Naive B cell (primary cell): ENCODE measurements at regions not wholly inside any gene's neighbourhood (a gene's known extent, or its start where the extent isn't known, plus 50 kb on each side); places are given as distances from the start of the nearest gene placed in this dataset.

Experiments used
- ATAC-seq, 2 donors: fragments of 150-1000 bp; cut with Tn5 transposase; 2 replicates each; pipeline ENCODE4 v1.10.0; 2021; ENCODE audit warnings: low read depth in 2 of 2, mild to moderate bottlenecking in 2 of 2, moderate library complexity in 2 of 2
- DNase-seq: peaks from one replicate; pipeline ENCODE4 v3.0.0; 2022
- H3K27ac Mint-ChIP-seq, 6 donors: one replicate each; pipeline ENCODE4 v1.8.0; 2020 to 2022; ENCODE audit warnings: mild to moderate bottlenecking in 6 of 6, mixed read lengths in 6 of 6, moderate library complexity in 5 of 6, inconsistent platforms in 2 of 6
- H3K27me3 Mint-ChIP-seq, 3 donors: one replicate each; pipeline ENCODE4 v1.8.0; 2021 to 2022; ENCODE audit warnings: mixed read lengths in 3 of 3, mild to moderate bottlenecking in 1 of 3
- H3K36me3 Mint-ChIP-seq, 2 donors: one replicate each; pipeline ENCODE4 v1.8.0; 2020 to 2022; ENCODE audit warnings: mixed read lengths in 2 of 2, inconsistent platforms in 1 of 2, mild to moderate bottlenecking in 1 of 2
- H3K4me1 Mint-ChIP-seq, 3 donors: one replicate each; pipeline ENCODE4 v1.8.0; 2020 to 2022; ENCODE audit warnings: mixed read lengths in 3 of 3, inconsistent platforms in 1 of 3, mild to moderate bottlenecking in 1 of 3, moderate library complexity in 1 of 3
- H3K4me3 Mint-ChIP-seq, 8 donors: one replicate each; pipeline ENCODE4 v1.8.0; 2020 to 2022; ENCODE audit warnings: mild to moderate bottlenecking in 8 of 8, mixed read lengths in 8 of 8, moderate library complexity in 8 of 8, inconsistent platforms in 2 of 8
- H3K9me3 Mint-ChIP-seq, 7 donors: one replicate each; pipeline ENCODE4 v1.8.0; 2020 to 2022; ENCODE audit warnings: mixed read lengths in 7 of 7, mild to moderate bottlenecking in 5 of 7, inconsistent platforms in 2 of 7, moderate library complexity in 1 of 7

DNA sequence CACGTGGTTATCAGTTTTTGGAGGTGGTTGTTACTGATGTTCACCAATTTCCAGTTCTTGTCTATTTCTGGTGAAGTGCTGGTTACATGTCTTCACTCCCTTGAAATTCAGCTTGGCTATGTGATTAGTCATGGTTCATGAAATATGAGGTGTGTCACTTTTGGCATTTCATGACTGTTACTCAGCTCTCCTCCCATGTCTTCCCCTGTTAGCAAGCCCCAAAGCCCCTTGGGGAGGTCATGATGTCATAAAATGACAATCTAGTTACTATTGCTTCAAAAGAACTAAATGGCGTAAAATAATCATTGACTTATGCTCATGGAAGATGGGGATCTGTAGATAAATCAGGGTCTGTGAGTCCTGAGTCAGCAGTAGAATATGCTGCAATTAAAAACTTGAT, 425.1 kb downstream of the SETD4 start:
- peaks cover 5 to 16% (median 13%) of the 10 kb centered on the region in 3 donors for H3K27me3 Mint-ChIP-seq
- no peak for DNase-seq
- H3K4me3 Mint-ChIP-seq = no peak overlapping the region
- no peaks in the 10 kb centered on the region for H3K4me1 Mint-ChIP-seq
- peaks cover 0 to 2% (median 0%) of the 10 kb centered on the region in 7 donors for H3K9me3 Mint-ChIP-seq
- no peak for ATAC-seq
- H3K36me3 Mint-ChIP-seq = no peaks in the 10 kb centered on the region
- no peak overlapping the region for H3K27ac Mint-ChIP-seq

DNA sequence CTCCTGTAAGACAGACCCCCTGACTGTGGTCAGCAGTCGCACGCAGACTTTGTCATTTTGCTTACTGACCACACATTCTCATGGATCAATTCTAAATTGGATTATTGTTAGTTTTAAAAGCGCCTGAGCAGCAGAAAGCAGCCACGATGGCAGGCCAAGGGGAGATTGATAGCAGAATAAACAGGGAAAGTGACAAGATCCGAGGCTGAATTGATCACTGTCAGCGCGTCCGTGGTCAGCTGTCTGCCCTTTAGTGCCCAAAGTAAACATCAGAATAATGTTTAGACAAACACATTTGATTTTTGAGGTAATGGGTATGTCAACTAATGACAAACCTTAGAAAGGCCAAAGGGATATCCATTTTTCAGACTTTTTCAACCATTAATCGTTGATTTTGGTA, 426.8 kb downstream of the SETD4 start:
- no peak for DNase-seq
- no peak for ATAC-seq
- Mint-ChIP-seq H3K27me3 (peaks cover 3 to 23% (median 18%) of the 10 kb centered on the region in 3 donors), H3K27ac (no peak overlapping the region), H3K4me3 (no peak overlapping the region), H3K4me1 (no peaks in the 10 kb centered on the region), H3K9me3 (no peaks in the 10 kb centered on the region), H3K36me3 (no peaks in the 10 kb centered on the region)

DNA sequence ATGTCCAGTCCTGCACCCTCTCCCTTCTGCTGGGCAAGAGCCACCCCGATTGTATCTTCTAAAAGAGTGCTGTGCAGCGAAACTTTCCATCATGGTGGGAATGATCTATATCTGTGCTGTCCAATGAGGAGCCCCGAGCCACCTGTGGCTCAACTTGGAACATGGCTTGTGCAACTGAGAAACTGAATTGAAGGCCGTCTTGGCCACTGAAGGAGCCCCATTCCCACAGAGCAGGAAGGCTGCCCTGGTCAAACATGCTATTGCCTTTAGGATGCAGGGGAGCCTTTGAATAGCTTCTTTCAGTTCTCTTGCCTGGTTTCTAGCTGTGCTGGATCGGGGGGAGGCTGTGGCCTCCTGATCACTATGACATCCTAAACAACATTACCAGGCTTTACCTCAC, 427.6 kb downstream of the SETD4 start:
- no peaks in the 10 kb centered on the region for H3K9me3 Mint-ChIP-seq
- H3K27me3 Mint-ChIP-seq = peaks cover 8 to 27% (median 18%) of the 10 kb centered on the region in 3 donors
- H3K4me3 Mint-ChIP-seq = no peak overlapping the region
- no peak overlapping the region for H3K27ac Mint-ChIP-seq
- DNase-seq (no peak), ATAC-seq (no peak)
- H3K4me1 Mint-ChIP-seq = no peaks in the 10 kb centered on the region
- no peaks in the 10 kb centered on the region for H3K36me3 Mint-ChIP-seq

DNA sequence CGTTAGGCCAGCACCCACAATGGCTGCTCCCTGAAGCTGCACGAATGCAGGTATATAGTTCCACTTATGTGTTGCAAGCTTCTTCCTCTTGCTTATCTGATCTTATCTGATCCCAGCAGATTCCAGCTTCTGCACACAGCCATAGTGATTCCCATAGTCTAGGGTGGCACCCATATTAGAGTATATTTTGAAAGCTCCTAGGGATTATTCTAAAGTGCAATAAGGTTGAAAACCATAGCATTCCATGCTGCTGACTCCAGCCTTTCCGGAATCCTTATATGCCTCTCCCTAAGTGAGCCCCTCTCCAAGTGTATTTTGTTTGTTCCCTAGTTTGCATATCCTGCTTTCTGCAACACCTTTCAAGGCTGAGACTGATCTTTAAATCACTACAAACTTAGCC, 432.0 kb downstream of the SETD4 start:
- no peaks in the 10 kb centered on the region for H3K4me1 Mint-ChIP-seq
- ATAC-seq (no peak), DNase-seq (no peak)
- no peak overlapping the region for H3K4me3 Mint-ChIP-seq
- H3K9me3 Mint-ChIP-seq = peaks cover 0 to 3% (median 0%) of the 10 kb centered on the region in 7 donors
- H3K27ac Mint-ChIP-seq = no peak overlapping the region
- no peaks in the 10 kb centered on the region for H3K36me3 Mint-ChIP-seq
- H3K27me3 Mint-ChIP-seq = peaks cover 10 to 29% (median 25%) of the 10 kb centered on the region in 3 donors

DNA sequence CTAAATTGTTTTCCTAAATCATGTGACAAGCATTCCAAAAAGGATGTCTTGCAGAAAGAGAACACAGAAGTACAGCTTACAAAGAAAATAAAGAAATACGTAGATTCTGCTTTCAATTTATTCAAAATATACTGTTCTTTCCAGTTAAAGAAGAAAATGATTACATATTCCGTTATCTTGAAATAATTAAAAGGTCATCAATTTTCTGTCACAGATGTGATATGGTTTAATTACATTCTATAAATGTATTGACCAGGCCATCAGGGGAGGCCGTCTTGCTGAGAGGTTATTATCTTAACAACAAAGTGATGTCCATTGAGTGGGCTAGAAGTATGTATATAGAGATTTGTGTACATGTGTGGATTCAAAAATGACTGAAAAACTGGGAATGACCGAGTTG, 432.9 kb downstream of the SETD4 start:
- no peak for ATAC-seq
- Mint-ChIP-seq H3K9me3 (peaks cover 0 to 3% (median 0%) of the 10 kb centered on the region in 7 donors), H3K4me3 (no peak overlapping the region)

DNA sequence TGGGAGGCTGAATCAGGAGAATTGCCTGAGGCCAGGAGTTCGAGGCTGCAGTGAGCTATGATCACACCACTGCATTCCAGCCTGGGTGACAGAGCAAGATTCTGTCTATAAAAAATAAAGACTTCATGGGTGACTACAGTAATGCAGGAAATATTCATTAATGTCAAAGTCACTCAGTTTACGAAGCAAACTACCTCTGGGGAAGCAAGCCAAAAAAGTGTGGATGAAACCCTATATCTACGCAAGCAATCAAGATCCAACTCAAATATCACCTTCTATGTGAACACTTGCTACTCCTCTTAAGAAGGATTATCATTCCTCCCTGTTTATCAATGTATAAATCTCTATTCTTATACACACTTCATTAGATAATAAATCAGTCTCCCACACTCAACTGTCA, 434.8 kb downstream of the SETD4 start:
- H3K4me1 Mint-ChIP-seq = no peaks in the 10 kb centered on the region
- DNase-seq (no peak), ATAC-seq (no peak)
- H3K36me3 Mint-ChIP-seq = no peaks in the 10 kb centered on the region
- peaks cover 0 to 9% (median 2%) of the 10 kb centered on the region in 7 donors for H3K9me3 Mint-ChIP-seq
- no peak overlapping the region for H3K4me3 Mint-ChIP-seq
- H3K27ac Mint-ChIP-seq = no peak overlapping the region
- peaks cover 10 to 33% (median 29%) of the 10 kb centered on the region in 3 donors for H3K27me3 Mint-ChIP-seq

More for the DNA sequence above, 432.9 kb downstream of the SETD4 start:
- DNase-seq = no peak
- no peaks in the 10 kb centered on the region for H3K36me3 Mint-ChIP-seq
- no peak overlapping the region for H3K27ac Mint-ChIP-seq
- H3K27me3 Mint-ChIP-seq = peaks cover 10 to 33% (median 29%) of the 10 kb centered on the region in 3 donors
- no peaks in the 10 kb centered on the region for H3K4me1 Mint-ChIP-seq

DNA sequence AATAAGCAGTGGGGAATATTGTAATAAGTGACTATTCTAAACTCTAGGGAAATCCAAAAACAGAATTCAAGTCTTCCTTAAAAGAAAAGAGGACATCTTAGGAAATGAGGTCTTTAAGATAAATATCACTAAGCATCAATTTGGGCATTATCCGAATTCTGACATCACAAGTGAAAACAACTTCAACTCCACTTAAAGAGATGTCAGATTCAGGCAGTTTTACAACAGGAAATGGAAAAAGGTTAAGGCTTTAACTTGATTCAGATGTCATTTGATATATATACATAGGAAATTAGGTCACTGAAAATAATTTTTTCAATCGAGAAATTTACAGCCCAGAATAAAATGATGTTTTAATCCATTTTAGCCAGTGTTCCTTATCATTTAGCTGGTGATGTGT, 435.4 kb downstream of the SETD4 start:
- Mint-ChIP-seq H3K4me1 (no peaks in the 10 kb centered on the region), H3K4me3 (no peak overlapping the region), H3K27me3 (peaks cover 10 to 33% (median 29%) of the 10 kb centered on the region in 3 donors), H3K27ac (no peak overlapping the region), H3K9me3 (peaks cover 0 to 11% (median 2%) of the 10 kb centered on the region in 7 donors), H3K36me3 (no peaks in the 10 kb centered on the region)
- ATAC-seq (no peak), DNase-seq (no peak)

DNA sequence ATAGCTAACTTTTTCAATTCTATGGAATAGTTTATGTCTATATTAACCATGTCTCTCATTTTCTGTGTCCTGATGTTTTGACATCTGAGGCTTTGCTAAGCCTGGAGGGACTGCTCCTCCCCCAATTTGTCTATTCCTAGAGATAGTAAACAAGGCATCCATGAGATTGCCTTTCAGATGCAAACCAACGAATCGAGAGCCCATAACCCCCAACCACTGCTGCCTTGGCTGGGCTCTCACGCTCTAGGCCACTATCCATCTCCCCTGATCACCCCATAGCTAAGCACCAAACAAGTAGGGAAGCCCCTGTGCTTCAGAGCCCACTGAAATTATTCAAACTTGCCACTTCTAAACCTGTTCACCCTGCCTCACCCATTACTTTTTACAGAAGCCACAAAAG, 437.7 kb downstream of the SETD4 start:
- Mint-ChIP-seq H3K36me3 (no peaks in the 10 kb centered on the region), H3K4me1 (no peaks in the 10 kb centered on the region), H3K9me3 (peaks cover 0 to 11% (median 2%) of the 10 kb centered on the region in 7 donors), H3K27ac (no peak overlapping the region), H3K27me3 (peaks cover 14 to 28% (median 19%) of the 10 kb centered on the region in 3 donors), H3K4me3 (no peak overlapping the region)
- DNase-seq (no peak), ATAC-seq (no peak)

DNA sequence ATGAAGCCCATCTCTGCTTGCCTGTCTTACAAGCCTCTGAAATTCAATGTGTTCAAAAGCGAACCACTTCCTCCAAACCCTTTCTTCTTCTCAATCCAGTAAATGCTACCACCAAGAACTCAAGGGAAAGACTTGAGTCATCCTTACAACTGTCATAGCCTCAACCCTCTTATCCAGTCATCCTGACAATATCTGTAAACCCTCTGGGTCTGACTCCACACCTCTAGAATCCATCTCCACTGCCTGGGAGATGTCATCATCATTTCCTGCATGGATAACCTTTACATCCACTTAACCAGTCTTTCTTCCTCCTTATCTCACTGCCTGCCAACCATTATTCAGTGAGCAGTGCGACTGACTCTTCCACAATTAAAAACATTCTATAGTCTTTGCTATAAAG, 441.1 kb downstream of the SETD4 start:
- Mint-ChIP-seq H3K27ac (peak overlapping the region in 1 of 6 donors; percentile 46), H3K4me3 (no peak overlapping the region), H3K9me3 (peaks cover 0 to 11% (median 2%) of the 10 kb centered on the region in 7 donors), H3K36me3 (no peaks in the 10 kb centered on the region), H3K27me3 (peaks cover 14 to 23% (median 19%) of the 10 kb centered on the region in 3 donors), H3K4me1 (no peaks in the 10 kb centered on the region)
- DNase-seq (no peak), ATAC-seq (no peak)

DNA sequence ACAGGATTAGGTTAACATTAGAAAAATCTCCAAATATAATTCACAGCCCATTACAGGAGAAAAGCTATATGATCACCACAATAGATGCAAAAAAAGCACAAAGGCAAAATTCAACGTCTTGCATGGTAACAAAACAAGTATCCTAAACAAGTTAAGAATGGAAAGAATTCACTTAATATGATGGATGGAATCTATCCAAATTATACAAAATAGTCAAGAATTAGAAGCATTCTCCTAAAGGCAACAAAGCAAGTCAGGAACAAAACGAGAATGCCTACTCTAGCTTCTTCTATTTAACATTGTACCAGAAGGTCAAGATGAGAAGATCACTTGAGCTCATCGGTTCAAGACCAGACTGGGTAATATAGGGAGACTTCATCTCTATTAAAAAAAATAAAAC, 442.8 kb downstream of the SETD4 start:
- Mint-ChIP-seq H3K27ac (no peak overlapping the region), H3K27me3 (peaks cover 8 to 10% (median 8%) of the 10 kb centered on the region in 3 donors)
- no peak for ATAC-seq

DNA sequence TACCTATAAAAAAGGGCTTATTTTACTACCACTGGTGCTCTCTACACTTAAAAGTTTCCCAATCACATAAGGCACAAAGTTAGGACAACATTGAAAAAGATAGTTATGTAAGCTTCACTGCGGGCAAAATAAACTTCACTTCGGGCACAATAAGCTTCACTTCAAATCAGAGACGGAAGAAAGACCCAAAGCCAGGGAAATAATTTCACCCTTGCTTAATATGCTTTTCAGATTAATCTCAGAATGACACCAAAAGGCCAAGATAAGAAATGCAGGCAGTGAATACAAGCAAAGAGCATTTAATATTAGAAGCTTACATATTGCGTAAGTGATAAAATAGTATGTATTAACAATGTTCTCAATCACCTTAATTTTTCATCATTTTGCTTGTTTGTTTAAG, 444.2 kb downstream of the SETD4 start:
- DNase-seq (peak; percentile 1), ATAC-seq (no peak)
- H3K4me1 Mint-ChIP-seq = peaks cover 0 to 3% (median 0%) of the 10 kb centered on the region in 3 donors
- peaks cover 7 to 19% (median 8%) of the 10 kb centered on the region in 3 donors for H3K27me3 Mint-ChIP-seq
- H3K4me3 Mint-ChIP-seq = no peak overlapping the region
- no peaks in the 10 kb centered on the region for H3K36me3 Mint-ChIP-seq
- no peak overlapping the region for H3K27ac Mint-ChIP-seq
- H3K9me3 Mint-ChIP-seq = peaks cover 0 to 7% (median 0%) of the 10 kb centered on the region in 7 donors

More for the DNA sequence above, 442.8 kb downstream of the SETD4 start:
- H3K4me3 Mint-ChIP-seq = no peak overlapping the region
- DNase-seq = no peak
- no peaks in the 10 kb centered on the region for H3K36me3 Mint-ChIP-seq
- peaks cover 0 to 11% (median 0%) of the 10 kb centered on the region in 7 donors for H3K9me3 Mint-ChIP-seq
- peaks cover 0 to 3% (median 0%) of the 10 kb centered on the region in 3 donors for H3K4me1 Mint-ChIP-seq

DNA sequence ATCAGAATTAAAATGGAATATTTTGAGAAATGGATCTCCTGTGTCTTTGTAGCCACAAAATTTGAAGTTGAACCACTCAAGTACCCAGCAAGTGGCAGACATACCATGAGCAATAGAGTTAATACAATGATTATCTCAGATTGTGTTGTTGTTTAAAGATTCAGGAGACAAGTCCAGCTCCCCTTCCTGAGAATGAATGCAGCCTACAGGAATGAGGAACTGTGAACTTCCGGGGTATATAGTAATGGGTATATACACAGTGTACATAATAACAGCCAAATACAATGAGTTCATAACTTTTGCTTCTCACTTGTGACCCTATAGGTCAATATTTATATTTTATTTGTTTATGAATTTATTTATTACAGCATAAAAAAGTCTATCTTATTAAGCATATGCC, 445.0 kb downstream of the SETD4 start:
- H3K4me3 Mint-ChIP-seq = no peak overlapping the region
- peaks cover 7 to 19% (median 8%) of the 10 kb centered on the region in 3 donors for H3K27me3 Mint-ChIP-seq
- DNase-seq (no peak), ATAC-seq (no peak)
- peaks cover 0 to 3% (median 0%) of the 10 kb centered on the region in 3 donors for H3K4me1 Mint-ChIP-seq
- no peak overlapping the region for H3K27ac Mint-ChIP-seq
- H3K36me3 Mint-ChIP-seq = no peaks in the 10 kb centered on the region
- H3K9me3 Mint-ChIP-seq = no peaks in the 10 kb centered on the region

DNA sequence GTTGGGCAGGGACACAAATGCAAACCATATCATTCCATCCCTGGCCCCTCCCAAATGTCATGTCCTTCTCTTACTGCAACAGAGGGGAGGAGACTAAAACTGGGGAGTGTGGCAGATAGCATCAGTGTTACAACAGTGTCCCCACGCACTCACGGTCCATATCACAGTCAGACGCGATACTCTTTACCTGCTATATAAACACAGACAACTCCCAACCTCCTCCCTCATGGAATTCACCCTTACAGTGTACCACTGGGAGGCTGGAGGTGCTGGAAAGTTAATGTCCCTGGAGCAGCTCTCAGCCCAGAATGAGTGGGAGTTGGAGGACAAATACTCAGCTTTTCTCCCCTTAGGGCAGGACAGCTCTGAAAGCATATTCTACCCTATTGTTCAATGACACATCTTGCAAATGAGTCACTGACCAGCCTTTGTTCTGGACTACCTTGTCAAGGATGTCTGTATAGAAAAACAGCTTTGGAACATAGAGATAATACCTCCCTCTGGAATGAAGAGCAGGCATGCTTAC, 445.9 kb downstream of the SETD4 start:
- Mint-ChIP-seq H3K4me1 (peaks cover 0 to 3% (median 0%) of the 10 kb centered on the region in 3 donors), H3K36me3 (no peaks in the 10 kb centered on the region), H3K27ac (no peak overlapping the region), H3K27me3 (peaks cover 4 to 19% (median 5%) of the 10 kb centered on the region in 3 donors), H3K9me3 (no peaks in the 10 kb centered on the region), H3K4me3 (no peak overlapping the region)
- DNase-seq (no peak), ATAC-seq (no peak)

DNA sequence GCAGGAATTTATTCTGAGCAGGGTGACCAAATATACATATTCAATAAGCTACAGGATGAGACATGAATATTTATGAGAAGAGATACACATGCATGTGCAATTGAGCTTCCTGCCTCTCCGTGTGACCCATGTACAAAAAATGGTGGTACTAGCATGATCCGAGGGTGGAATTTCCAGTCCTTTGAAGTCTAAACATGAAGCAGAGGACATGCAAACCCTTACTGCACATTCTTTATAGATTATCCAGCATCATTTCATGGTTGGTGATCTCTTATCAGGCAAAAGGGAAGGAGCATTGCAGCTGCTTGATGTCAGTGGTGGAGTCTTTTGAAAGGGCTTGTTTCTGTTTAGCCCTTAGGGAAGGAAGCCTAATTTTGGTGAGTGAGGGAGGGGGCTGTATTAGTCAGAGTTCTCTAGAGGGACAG, 448.6 kb downstream of the SETD4 start:
- DNase-seq (no peak), ATAC-seq (no peak)
- Mint-ChIP-seq H3K9me3 (peaks cover 0 to 7% (median under 1%) of the 10 kb centered on the region in 7 donors), H3K27ac (peak overlapping the region in 1 of 6 donors; percentile 75), H3K36me3 (no peaks in the 10 kb centered on the region), H3K27me3 (peaks cover 0 to 9% (median 0%) of the 10 kb centered on the region in 3 donors), H3K4me1 (peaks cover 0 to 3% (median 0%) of the 10 kb centered on the region in 3 donors), H3K4me3 (no peak overlapping the region)
